Erythroblast (primary cell): ENCODE measurements at regions not wholly inside any gene's neighbourhood (a gene's known extent, or its start where the extent isn't known, plus 50 kb on each side); places are given as distances from the start of the nearest gene placed in this dataset.

Experiments
- GATA1 ChIP-seq: IDR thresholded peaks from 2 replicates; pipeline ENCODE4 v1.6.1; 2011; ENCODE audit warnings: low read depth, mild to moderate bottlenecking, control low read depth, low read length, moderate library complexity
- POLR2A ChIP-seq: IDR thresholded peaks from 2 replicates; pipeline ENCODE4 v1.6.1; 2011; ENCODE audit warnings: mild to moderate bottlenecking, low read length

DNA sequence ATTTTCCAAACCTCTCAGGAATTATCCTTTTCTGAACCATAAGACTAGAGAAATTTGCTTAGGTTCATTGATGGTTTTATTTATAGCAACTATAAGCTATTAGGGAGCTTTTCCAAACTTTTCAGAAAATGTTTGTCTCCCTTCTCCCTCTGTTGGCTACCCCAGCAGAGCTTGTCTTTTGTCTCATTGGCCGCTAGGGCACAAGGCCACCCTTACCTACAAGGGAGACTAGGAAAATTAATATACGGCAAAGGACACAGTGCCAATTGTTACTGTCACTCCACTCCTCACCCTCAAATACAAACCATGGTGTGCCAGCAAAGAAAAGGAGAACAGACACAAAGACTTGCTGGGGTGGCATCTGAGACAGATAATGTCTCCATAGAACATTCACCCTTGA is 471.4 kb downstream of the XPNPEP1 start:
- TF ChIP-seq POLR2A, result no peak
- TF ChIP-seq GATA1, result no peak
